Muscle layer of colon (tissue), 2 donors: ENCODE measurements at regions not wholly inside any gene's neighbourhood (a gene's known extent, or its start where the extent isn't known, plus 50 kb on each side); places are given as distances from the start of the nearest gene placed in this dataset.

Experiments used
- H3K27ac ChIP-seq: one replicate; pipeline ENCODE4 v1.7.0; 2013; ENCODE audit warnings: low read depth, mild to moderate bottlenecking, low read length, moderate library complexity
- H3K27me3 ChIP-seq, 2 donors: one replicate each; pipeline ENCODE4 v1.7.0; 2013; ENCODE audit warnings: low read length in 2 of 2, mild to moderate bottlenecking in 2 of 2; ENCODE audit not compliant: insufficient read depth in 2 of 2, control insufficient read depth in 1 of 2
- H3K36me3 ChIP-seq: one replicate; pipeline ENCODE4 v1.7.0; 2013; ENCODE audit warnings: mild to moderate bottlenecking, low read length; ENCODE audit not compliant: insufficient read depth
- H3K4me1 ChIP-seq: one replicate; pipeline ENCODE4 v1.7.0; 2013; ENCODE audit warnings: mild to moderate bottlenecking, low read length; ENCODE audit not compliant: insufficient read depth
- H3K4me3 ChIP-seq, 2 donors: one replicate each; pipeline ENCODE4 v1.7.0; 2013; ENCODE audit warnings: low read length in 2 of 2, low read depth in 1 of 2, mild to moderate bottlenecking in 1 of 2, moderate library complexity in 1 of 2
- H3K9ac ChIP-seq: one replicate; pipeline ENCODE4 v1.7.0; 2013; ENCODE audit warnings: low read length
- H3K9me3 ChIP-seq: one replicate; pipeline ENCODE4 v1.7.0; 2013; ENCODE audit warnings: mild to moderate bottlenecking, low read length
- donor health status: abdominal sarcoma.
- donor health status: Adenocarcinoma of cecum.

- Histone ChIP-seq H3K4me1 (peaks cover 62% of the 10 kb centered on the region), H3K4me3 (peak overlapping the region; percentile 18 to 69)
Measured at GRCh38 chr22:46057246-46058090, 80.5 kb upstream of the WNT7B start.

GRCh38 chr22:46058091-46058420 is 81.1 kb upstream of the WNT7B start:
- Histone ChIP-seq H3K27ac (peak overlapping the region; percentile 75), H3K27me3 (no peaks in the 10 kb centered on the region), H3K36me3 (peaks cover 3% of the 10 kb centered on the region), H3K9me3 (no peaks in the 10 kb centered on the region), H3K4me3 (peak overlapping the region; percentile 18 to 69), H3K4me1 (peaks cover 62% of the 10 kb centered on the region), H3K9ac (peak overlapping the region; percentile 73)

More at GRCh38 chr22:46057246-46058090, 80.5 kb upstream of the WNT7B start:
- H3K9me3 ChIP-seq = no peaks in the 10 kb centered on the region
- H3K27ac ChIP-seq = peak overlapping the region; percentile 75
- peak overlapping the region; percentile 73 for H3K9ac ChIP-seq
- no peaks in the 10 kb centered on the region for H3K27me3 ChIP-seq
- peaks cover 3% of the 10 kb centered on the region for H3K36me3 ChIP-seq

GRCh38 chr22:46058591-46059519 is 81.9 kb upstream of the WNT7B start:
- no peaks in the 10 kb centered on the region for H3K9me3 ChIP-seq
- no peaks in the 10 kb centered on the region for H3K27me3 ChIP-seq
- peak overlapping the region; percentile 18 for H3K9ac ChIP-seq
- H3K4me3 ChIP-seq = peak overlapping the region; percentile 12 to 18
- H3K4me1 ChIP-seq = peaks cover 69% of the 10 kb centered on the region
- peak overlapping the region; percentile 75 for H3K27ac ChIP-seq
- H3K36me3 ChIP-seq = peaks cover 3% of the 10 kb centered on the region

- H3K9ac ChIP-seq = no peak overlapping the region
- peaks cover 81% of the 10 kb centered on the region for H3K4me1 ChIP-seq
- H3K9me3 ChIP-seq = no peaks in the 10 kb centered on the region
- no peaks in the 10 kb centered on the region for H3K27me3 ChIP-seq
- no peak overlapping the region for H3K4me3 ChIP-seq
- peaks cover 3% of the 10 kb centered on the region for H3K36me3 ChIP-seq
- no peak overlapping the region for H3K27ac ChIP-seq
Measured at GRCh38 chr22:46060292-46061123, 83.5 kb upstream of the WNT7B start.

GRCh38 chr22:46061124-46061500 is 84.2 kb upstream of the WNT7B start:
- Histone ChIP-seq H3K4me1 (peaks cover 82% of the 10 kb centered on the region), H3K9ac (no peak overlapping the region), H3K36me3 (peaks cover 3% of the 10 kb centered on the region), H3K27ac (no peak overlapping the region), H3K4me3 (no peak overlapping the region), H3K27me3 (no peaks in the 10 kb centered on the region), H3K9me3 (no peaks in the 10 kb centered on the region)

- Histone ChIP-seq H3K36me3 (peaks cover 3% of the 10 kb centered on the region), H3K9me3 (no peaks in the 10 kb centered on the region), H3K4me1 (peaks cover 83% of the 10 kb centered on the region), H3K4me3 (no peak overlapping the region), H3K9ac (no peak overlapping the region), H3K27me3 (no peaks in the 10 kb centered on the region), H3K27ac (peak overlapping the region; percentile 60)
Measured at GRCh38 chr22:46061501-46062231, 84.7 kb upstream of the WNT7B start.

- H3K4me3 ChIP-seq = peak overlapping the region in 1 of 2 donors; percentile 5
Measured at GRCh38 chr22:46062232-46062615, 85.3 kb upstream of the WNT7B start.

GRCh38 chr22:46062971-46063631 is 86.1 kb upstream of the WNT7B start:
- Histone ChIP-seq H3K9ac (peak overlapping the region; percentile 1), H3K4me3 (peak overlapping the region in 1 of 2 donors; percentile 58), H3K9me3 (no peaks in the 10 kb centered on the region), H3K4me1 (peaks cover 84% of the 10 kb centered on the region), H3K36me3 (peaks cover 3% of the 10 kb centered on the region), H3K27ac (peak overlapping the region; percentile 92), H3K27me3 (no peaks in the 10 kb centered on the region)

More at GRCh38 chr22:46062232-46062615, 85.3 kb upstream of the WNT7B start:
- Histone ChIP-seq H3K4me1 (peaks cover 84% of the 10 kb centered on the region), H3K27ac (peak overlapping the region; percentile 60), H3K27me3 (no peaks in the 10 kb centered on the region), H3K9ac (no peak overlapping the region), H3K9me3 (no peaks in the 10 kb centered on the region), H3K36me3 (peaks cover 3% of the 10 kb centered on the region)

GRCh38 chr22:46063846-46064227 is 86.5 kb upstream of the PPARA start:
- Histone ChIP-seq H3K4me3 (peak overlapping the region in 1 of 2 donors; percentile 58), H3K27ac (peak overlapping the region; percentile 92), H3K4me1 (peaks cover 86% of the 10 kb centered on the region)

More at GRCh38 chr22:46063846-46064227, 86.5 kb upstream of the PPARA start:
- Histone ChIP-seq H3K36me3 (peaks cover 3% of the 10 kb centered on the region), H3K9me3 (no peaks in the 10 kb centered on the region), H3K27me3 (no peaks in the 10 kb centered on the region), H3K9ac (peak overlapping the region; percentile 87)
